Tongue (tissue), 1 donor: ENCODE measurements at regions not wholly inside any gene's neighbourhood (a gene's known extent, or its start where the extent isn't known, plus 50 kb on each side); places are given as distances from the start of the nearest gene placed in this dataset.

Experiments
- DNase-seq: peaks from one replicate; pipeline ENCODE4 v3.0.0-alpha.2; 2015

DNA sequence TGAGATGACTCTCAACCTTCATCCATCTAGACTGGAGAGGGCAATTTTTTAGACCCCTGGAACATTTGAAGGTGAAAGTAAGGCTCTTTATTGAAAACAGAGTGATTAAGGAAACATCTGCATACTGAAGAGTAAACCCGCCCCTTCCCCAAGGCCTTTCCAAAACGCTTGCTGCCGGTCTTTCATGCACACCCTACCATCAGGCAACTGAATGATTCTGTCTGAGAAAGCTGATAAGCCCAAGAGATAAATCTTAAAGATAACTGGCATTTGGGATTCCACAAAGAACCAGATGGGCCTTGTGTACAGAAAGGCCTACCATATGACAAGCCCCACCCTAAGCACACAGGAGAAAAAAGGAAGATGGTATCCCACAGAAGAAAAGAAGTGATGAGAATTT is 54.4 kb upstream of the PIK3R1 start:
- DNase-seq = no peak

- no peak for DNase-seq
These were observed 56.2 kb upstream of the PIK3R1 start for GRCh38 chr5:68159224-68159951.

DNA sequence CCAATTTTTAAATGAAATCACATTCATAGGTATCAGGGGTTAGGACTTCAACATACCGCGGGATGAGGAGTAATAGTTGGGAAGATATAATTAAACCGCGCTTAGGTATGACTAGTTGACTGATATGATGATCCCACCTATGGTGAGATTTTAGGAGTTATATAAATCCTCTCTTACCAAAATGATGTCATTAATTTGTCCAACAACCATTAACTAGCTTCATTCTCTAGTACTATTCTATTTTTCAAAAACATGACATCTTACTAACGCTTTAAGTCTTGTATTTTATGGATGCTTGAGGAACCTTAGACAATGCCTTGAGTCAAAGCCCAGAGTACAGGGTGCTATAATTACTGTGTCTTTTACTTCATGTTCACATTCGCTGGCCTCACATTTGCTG is 59.6 kb upstream of the PIK3R1 start:
- DNase-seq = no peak

DNA sequence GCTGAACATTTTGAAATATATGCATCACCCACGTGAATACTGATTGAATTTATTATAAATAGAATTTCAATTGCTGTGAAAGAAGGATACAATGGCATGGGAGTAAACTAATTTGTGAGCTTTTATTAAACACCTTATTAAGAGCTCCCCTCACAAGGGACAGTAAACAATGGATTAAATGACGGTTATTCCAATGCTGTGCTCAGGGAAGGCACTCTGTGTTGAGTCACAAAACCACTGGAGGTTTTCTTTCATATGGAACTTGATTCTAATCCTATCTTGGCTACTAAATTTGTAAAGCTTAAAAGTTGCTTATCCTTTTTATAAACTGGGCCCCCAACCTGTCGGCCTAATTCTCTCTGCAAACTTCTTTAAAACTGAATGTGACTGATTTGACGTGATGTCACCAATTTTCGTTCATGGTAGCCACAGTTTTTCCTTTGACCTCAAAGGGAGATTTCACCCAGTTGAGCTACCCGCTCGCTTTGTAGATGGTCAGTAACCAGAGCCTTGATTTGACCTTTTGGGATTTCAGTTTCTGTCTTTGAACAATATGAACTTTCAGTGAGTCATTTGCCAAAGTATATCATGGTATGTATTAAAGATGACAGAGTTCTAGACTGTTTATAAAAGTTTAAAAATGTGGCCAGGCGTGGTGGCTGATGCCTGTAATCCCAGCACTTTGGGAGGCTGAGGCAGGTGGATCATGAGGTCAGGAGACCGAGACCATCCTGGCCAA is 61.3 kb upstream of the PIK3R1 start:
- no peak for DNase-seq

DNA sequence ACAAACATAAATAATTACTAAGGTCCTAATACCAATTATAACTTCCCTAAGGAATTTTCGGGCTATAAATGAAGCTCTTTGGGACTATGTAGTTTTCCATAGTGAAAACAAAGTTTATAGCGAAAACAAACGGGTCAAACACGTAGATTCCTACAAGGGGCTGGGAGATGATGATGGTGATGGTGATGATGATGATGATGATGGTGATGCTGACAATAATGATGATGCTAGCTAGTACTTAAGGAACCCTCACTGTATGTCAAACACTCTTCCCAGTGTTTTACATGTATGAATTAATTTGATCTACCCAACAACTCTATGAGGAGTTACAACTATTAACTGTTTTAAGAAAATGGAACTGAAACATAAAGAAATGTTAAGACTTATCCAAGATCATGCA is 63.7 kb upstream of the PIK3R1 start:
- no peak for DNase-seq

GRCh38 chr5:68149189-68149588 is 66.4 kb upstream of the PIK3R1 start:
- no peak for DNase-seq

GRCh38 chr5:68148096-68148495 is 67.5 kb upstream of the PIK3R1 start:
- DNase-seq = no peak

DNA sequence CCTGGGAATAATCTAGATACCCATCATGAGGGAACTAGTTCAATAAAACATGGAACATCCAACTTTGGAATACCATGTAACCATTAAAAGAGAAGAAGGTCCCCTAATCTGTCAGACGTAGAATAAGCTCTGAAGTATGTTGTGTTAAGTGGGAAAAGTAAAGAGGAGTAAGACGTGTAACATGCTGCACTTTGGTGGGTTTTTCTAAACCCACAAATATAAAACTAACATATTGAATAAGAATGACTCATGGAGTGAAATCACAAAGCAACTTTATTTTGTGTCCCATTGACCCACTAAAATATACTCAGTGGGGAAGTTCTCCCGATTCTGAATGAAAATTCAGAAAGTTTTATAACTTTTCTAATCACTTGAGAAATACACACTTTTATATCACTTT is 67.9 kb upstream of the PIK3R1 start:
- no peak for DNase-seq

GRCh38 chr5:68141494-68141893 is 74.1 kb upstream of the PIK3R1 start:
- no peak for DNase-seq

DNA sequence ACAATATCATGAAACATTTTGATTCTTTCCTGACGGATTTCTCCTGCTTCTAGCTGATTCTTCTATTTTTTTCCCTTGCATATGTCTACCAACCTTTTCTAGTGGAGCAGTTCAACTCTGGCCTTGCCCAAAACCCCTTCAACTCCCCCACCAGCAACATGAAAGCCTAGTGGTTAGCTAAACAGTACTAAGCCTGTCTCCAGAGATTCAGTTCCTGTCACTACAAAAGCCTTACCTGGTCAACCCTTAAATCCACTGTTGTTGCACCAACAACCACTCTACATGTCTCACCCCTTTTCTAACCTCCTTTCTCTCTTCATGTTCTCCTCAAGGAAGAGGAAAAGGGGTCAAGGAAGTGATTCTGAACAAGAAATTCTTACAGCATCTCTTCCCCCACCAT is 74.8 kb upstream of the PIK3R1 start:
- DNase-seq = no peak

DNA sequence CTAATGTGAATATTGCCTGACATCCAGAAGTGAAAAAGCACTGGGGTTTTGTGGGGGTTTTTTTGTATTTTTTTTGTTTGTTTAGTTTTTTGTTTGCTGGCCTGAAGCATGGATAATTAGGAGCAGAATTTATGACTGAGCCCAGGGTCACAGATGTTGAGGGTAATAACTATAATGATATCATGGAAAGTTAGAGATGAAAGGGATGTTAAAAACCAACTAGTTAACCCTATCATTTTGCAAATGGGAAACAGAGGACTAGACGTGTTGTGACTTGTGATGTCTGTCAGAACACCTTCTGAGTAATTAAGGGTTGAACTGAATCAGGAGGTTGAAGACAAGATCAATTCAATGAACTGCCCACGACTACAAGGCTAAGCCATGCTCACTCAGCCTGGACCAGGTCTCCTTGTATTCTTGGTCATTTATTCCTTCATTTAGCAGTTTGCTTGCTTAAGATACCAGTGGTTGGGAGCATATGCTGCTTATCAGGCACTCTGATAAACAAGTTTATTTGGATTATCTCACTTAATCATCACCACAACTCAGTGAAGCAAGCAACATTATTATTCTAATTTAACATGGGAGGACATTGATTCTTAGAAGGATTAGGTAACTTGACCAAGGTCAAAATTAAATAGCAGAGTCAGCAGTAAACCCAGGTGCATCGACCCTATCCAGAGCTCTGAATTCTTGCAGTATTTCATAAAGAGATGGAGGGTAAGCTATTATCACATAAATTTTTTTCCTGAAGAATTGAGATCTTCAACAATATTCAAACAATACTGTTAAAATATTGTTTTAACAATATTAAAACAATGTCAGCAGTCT is 75.7 kb upstream of the PIK3R1 start:
- DNase-seq = no peak

- peak; percentile 34 for DNase-seq
These were observed 77.9 kb upstream of the PIK3R1 start for GRCh38 chr5:68137511-68138140.

GRCh38 chr5:68134669-68135313 is 80.8 kb upstream of the PIK3R1 start:
- no peak for DNase-seq

- DNase-seq = no peak
These were observed 81.4 kb upstream of the PIK3R1 start for GRCh38 chr5:68134033-68134668.

GRCh38 chr5:68130253-68130652 is 85.3 kb upstream of the PIK3R1 start:
- DNase-seq = no peak

DNA sequence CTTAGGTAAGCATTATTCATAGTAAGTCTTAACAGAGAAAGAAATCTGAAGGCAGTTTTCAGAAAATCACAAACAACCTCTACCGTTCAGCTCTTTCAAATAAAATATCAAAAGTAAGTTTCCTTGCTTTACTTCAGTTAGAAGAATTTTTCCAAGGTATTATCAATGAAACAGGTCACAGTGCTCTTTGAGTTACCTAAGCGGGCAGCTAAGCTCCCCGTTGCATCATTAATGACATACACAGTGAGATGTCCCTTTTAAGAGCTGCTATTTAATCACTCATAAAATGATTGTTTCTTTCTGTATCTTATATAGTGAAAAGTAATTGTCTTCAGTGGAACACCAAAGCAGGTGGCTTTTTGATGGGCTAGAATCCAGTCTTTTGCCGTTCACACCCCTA is 86.2 kb upstream of the PIK3R1 start:
- DNase-seq = no peak

- no peak for DNase-seq
These were observed 88.7 kb upstream of the PIK3R1 start for GRCh38 chr5:68126886-68127285.

DNA sequence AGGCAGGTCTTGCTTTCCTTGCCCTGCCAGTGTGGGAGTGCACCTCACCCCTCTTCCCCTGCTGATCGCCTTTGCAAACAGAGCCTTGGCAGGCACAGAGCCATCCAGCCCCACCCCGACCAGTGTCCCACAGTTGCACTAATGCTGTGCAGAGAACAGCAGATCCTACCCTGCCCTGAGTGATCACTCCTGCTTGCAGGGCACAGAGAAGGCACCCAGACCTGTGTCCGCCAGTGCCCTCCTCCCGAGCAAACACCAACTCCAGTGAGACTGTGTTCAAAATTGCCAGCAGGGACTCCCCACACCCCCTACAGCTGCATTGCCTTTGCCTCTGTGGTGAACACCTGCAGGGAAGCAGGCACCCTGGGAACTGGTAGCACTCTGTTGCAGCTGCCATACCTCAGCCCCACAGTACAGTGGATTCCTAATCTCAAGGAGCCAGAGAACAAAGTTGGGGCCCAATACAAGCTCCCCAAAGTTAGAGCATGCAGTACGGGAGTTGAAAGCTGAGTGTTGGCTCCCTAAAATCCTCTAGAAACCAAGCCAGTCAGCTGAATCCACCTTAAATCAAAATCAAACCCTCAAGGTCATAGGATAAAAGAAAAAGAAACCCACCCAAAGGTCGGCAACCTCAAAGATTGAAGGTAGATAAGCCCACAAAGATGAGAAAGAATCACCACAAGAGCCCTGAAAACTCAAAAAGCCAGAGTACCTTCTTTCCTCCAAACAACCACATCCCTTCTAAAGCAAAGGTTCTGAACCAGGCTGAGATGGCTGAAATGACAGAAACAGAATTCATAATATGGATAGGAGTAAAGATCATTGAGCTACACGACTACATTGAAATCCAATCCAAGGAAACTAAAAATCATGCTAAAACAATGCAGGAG is 92.9 kb upstream of the PIK3R1 start:
- no peak for DNase-seq

GRCh38 chr5:68116868-68117411 is 98.6 kb upstream of the PIK3R1 start:
- no peak for DNase-seq

- no peak for DNase-seq
These were observed 99.1 kb upstream of the PIK3R1 start for GRCh38 chr5:68116408-68116807.
